HepG2 (cell line): ENCODE measurements at regions not wholly inside any gene's neighbourhood (a gene's known extent, or its start where the extent isn't known, plus 50 kb on each side); places are given as distances from the start of the nearest gene placed in this dataset.

Source experiments
- ARID3A ChIP-seq: IDR thresholded peaks from 2 replicates; pipeline ENCODE4 v1.6.1; 2012; ENCODE audit warnings: low read depth, low read length, improper control_type of control experiment
- BHLHE40 ChIP-seq: IDR thresholded peaks from 2 replicates; pipeline ENCODE4 v1.6.1; 2011; ENCODE audit warnings: low read length, improper control_type of control experiment
- EED ChIP-seq: sonication (generic); formaldehyde crosslinking; IDR thresholded peaks from 2 replicates; pipeline ENCODE4 v1.5.0; 2020; ENCODE audit warnings: mild to moderate bottlenecking, missing genetic modification reagents
- FIP1L1 ChIP-seq: fragments of 200-400 bp; formaldehyde crosslinking; IDR thresholded peaks from 2 replicates; pipeline ENCODE4 v1.6.1; 2018; ENCODE audit warnings: low read depth, mild to moderate bottlenecking, low read length, moderate library complexity, borderline replicate concordance; ENCODE audit not compliant: insufficient read depth
- KLF16 ChIP-seq, 2 experiments: sonication (generic) in 1 of 2; formaldehyde crosslinking in 1 of 2; IDR thresholded peaks; 2 replicates each; pipeline versions ENCODE4 v1.6.1 to v1.8.0; 2016 to 2023; ENCODE audit warnings: missing genetic modification reagents in 2 of 2, missing compliant biosample characterization in 1 of 2
- KMT2B ChIP-seq: IDR thresholded peaks from 2 replicates; pipeline ENCODE4 v1.6.1; 2016; ENCODE audit warnings: missing genetic modification reagents, missing compliant biosample characterization
- MED8 ChIP-seq: sonication (generic); formaldehyde crosslinking; IDR thresholded peaks from 2 replicates; pipeline ENCODE4 v1.8.1; 2023; ENCODE audit warnings: mild to moderate bottlenecking, missing genetic modification reagents; ENCODE audit not compliant: insufficient replicate concordance
- RXRA ChIP-seq: sonication (generic); formaldehyde crosslinking; IDR thresholded peaks from 2 replicates; pipeline ENCODE4 v1.5.1; 2020; ENCODE audit warnings: missing genetic modification reagents
- SNAI1 ChIP-seq: sonication (generic); formaldehyde crosslinking; IDR thresholded peaks from 2 replicates; pipeline ENCODE4 v1.5.0; 2020; ENCODE audit warnings: mild to moderate bottlenecking, missing genetic modification reagents, borderline replicate concordance
- SP2 ChIP-seq: sonication (generic); formaldehyde crosslinking; IDR thresholded peaks from 2 replicates; pipeline ENCODE4 v1.5.1; 2020; ENCODE audit warnings: mild to moderate bottlenecking, missing genetic modification reagents
- TCF12 ChIP-seq, 2 experiments: fragments of 450-650 bp in 1 of 2; sonication (generic) in 1 of 2; formaldehyde crosslinking in 1 of 2; IDR thresholded peaks; 2 replicates each; pipeline versions ENCODE4 v1.6.1 to v1.8.0; 2017 to 2022; ENCODE audit warnings: antibody characterized with exemption in 1 of 2, mild to moderate bottlenecking in 1 of 2, missing genetic modification reagents in 1 of 2, moderate library complexity in 1 of 2
- TEAD3 ChIP-seq: optimal IDR thresholded peaks from 2 replicates; pipeline ENCODE3; 2016; ENCODE audit warnings: borderline replicate concordance
- ZNF232 ChIP-seq: sonication (generic); formaldehyde crosslinking; IDR thresholded peaks from 2 replicates; pipeline ENCODE4 v1.4.0; 2020; ENCODE audit warnings: missing genetic modification reagents, borderline replicate concordance
- ZNF24 ChIP-seq: fragments of 450-650 bp; IDR thresholded peaks from 2 replicates; pipeline ENCODE4 v1.6.1; 2017; ENCODE audit warnings: antibody characterized with exemption, mild to moderate bottlenecking
- ZNF558 ChIP-seq: sonication (generic); formaldehyde crosslinking; IDR thresholded peaks from 2 replicates; pipeline ENCODE4 v1.9.0; 2022; ENCODE audit warnings: mild to moderate bottlenecking, missing genetic modification reagents, borderline replicate concordance
- ZNF567 ChIP-seq: sonication (generic); formaldehyde crosslinking; IDR thresholded peaks from 2 replicates; pipeline ENCODE4 v1.8.1; 2023; ENCODE audit warnings: mild to moderate bottlenecking, missing genetic modification reagents, borderline replicate concordance
- ZNF883 ChIP-seq: sonication (generic); formaldehyde crosslinking; IDR thresholded peaks from 2 replicates; pipeline ENCODE4 v1.5.1; 2020; ENCODE audit warnings: mild to moderate bottlenecking, missing genetic modification reagents; ENCODE audit errors: not compliant biosample characterization
- TF ChIP-seq, protein P1 (sequence below): IDR thresholded peaks from 2 replicates; pipeline ENCODE4 v1.6.1; 2016; ENCODE audit warnings: missing compliant biosample characterization, missing genetic modification reagents, borderline replicate concordance
- TF ChIP-seq, protein P2 (sequence below): sonication (generic); formaldehyde crosslinking; IDR thresholded peaks from 2 replicates; pipeline ENCODE4 v1.5.0; 2020; ENCODE audit warnings: missing genetic modification reagents
- TF ChIP-seq, protein P3 (sequence below): sonication (generic); formaldehyde crosslinking; IDR thresholded peaks from 2 replicates; pipeline ENCODE4 v1.4.0; 2020; ENCODE audit warnings: missing genetic modification reagents
- TF ChIP-seq, protein P4 (sequence below): sonication (generic); formaldehyde crosslinking; IDR thresholded peaks from 2 replicates; pipeline ENCODE4 v1.4.0; 2020; ENCODE audit warnings: missing genetic modification reagents

GRCh38 chr2:84302513-84303412 is 156.3 kb downstream of the SUCLG1 start (continued):
- no peak for TF ChIP-seq SNAI1 (CRISPR knock-in tag)
- TF ChIP-seq, protein P1, sequence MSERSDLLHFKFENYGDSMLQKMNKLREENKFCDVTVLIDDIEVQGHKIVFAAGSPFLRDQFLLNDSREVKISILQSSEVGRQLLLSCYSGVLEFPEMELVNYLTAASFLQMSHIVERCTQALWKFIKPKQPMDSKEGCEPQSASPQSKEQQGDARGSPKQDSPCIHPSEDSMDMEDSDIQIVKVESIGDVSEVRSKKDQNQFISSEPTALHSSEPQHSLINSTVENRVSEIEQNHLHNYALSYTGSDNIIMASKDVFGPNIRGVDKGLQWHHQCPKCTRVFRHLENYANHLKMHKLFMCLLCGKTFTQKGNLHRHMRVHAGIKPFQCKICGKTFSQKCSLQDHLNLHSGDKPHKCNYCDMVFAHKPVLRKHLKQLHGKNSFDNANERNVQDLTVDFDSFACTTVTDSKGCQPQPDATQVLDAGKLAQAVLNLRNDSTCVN, result no peak
- TF ChIP-seq FIP1L1, result no peak
- no peak for TF ChIP-seq SP2 (CRISPR knock-in tag)
- no peak for TF ChIP-seq TEAD3 (CRISPR knock-in tag)
- TF ChIP-seq, protein P2, sequence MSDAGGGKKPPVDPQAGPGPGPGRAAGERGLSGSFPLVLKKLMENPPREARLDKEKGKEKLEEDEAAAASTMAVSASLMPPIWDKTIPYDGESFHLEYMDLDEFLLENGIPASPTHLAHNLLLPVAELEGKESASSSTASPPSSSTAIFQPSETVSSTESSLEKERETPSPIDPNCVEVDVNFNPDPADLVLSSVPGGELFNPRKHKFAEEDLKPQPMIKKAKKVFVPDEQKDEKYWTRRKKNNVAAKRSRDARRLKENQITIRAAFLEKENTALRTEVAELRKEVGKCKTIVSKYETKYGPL (CRISPR knock-in tag), result no peak
- TF ChIP-seq, protein P3, sequence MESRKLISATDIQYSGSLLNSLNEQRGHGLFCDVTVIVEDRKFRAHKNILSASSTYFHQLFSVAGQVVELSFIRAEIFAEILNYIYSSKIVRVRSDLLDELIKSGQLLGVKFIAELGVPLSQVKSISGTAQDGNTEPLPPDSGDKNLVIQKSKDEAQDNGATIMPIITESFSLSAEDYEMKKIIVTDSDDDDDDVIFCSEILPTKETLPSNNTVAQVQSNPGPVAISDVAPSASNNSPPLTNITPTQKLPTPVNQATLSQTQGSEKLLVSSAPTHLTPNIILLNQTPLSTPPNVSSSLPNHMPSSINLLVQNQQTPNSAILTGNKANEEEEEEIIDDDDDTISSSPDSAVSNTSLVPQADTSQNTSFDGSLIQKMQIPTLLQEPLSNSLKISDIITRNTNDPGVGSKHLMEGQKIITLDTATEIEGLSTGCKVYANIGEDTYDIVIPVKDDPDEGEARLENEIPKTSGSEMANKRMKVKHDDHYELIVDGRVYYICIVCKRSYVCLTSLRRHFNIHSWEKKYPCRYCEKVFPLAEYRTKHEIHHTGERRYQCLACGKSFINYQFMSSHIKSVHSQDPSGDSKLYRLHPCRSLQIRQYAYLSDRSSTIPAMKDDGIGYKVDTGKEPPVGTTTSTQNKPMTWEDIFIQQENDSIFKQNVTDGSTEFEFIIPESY (CRISPR knock-in tag), result no peak
- TF ChIP-seq, protein P4, sequence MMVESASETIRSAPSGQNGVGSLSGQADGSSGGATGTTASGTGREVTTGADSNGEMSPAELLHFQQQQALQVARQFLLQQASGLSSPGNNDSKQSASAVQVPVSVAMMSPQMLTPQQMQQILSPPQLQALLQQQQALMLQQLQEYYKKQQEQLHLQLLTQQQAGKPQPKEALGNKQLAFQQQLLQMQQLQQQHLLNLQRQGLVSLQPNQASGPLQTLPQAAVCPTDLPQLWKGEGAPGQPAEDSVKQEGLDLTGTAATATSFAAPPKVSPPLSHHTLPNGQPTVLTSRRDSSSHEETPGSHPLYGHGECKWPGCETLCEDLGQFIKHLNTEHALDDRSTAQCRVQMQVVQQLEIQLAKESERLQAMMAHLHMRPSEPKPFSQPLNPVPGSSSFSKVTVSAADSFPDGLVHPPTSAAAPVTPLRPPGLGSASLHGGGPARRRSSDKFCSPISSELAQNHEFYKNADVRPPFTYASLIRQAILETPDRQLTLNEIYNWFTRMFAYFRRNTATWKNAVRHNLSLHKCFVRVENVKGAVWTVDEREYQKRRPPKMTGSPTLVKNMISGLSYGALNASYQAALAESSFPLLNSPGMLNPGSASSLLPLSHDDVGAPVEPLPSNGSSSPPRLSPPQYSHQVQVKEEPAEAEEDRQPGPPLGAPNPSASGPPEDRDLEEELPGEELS, result peak; percentile 47
- TF ChIP-seq ARID3A, result peak; percentile 54; the same call in 1 of the 2 replicates
- TF ChIP-seq ZNF232, result no peak
- TF ChIP-seq ZNF558 (CRISPR knock-in tag), result no peak
- TF ChIP-seq KMT2B, result no peak
- no peak for TF ChIP-seq KLF16 (CRISPR knock-in tag; IDR thresholded peaks at IDR 0.05)
- peak; percentile 11; the same call in 1 of the 2 replicates for TF ChIP-seq ZNF24
- TF ChIP-seq MED8 (CRISPR knock-in tag), result no peak
- TF ChIP-seq ZNF567 (CRISPR knock-in tag), result 0 out of 2 replicates have a peak, but pooled peaks have one; percentile 70
- TF ChIP-seq TCF12 (IDR thresholded peaks at IDR 0.05), result no peak
- no peak for TF ChIP-seq TCF12 (CRISPR knock-in tag; IDR thresholded peaks at IDR 0.05)
- no peak for TF ChIP-seq BHLHE40
- TF ChIP-seq EED (CRISPR knock-in tag), result no peak
- TF ChIP-seq RXRA (CRISPR knock-in tag), result peak; percentile 43; the same call in 1 of the 2 replicates
- no peak for TF ChIP-seq ZNF883 (CRISPR knock-in tag)
